Vagina (tissue), 2 donors: ENCODE measurements at regions not wholly inside any gene's neighbourhood (a gene's known extent, or its start where the extent isn't known, plus 50 kb on each side); places are given as distances from the start of the nearest gene placed in this dataset.

ENCODE experiments used
- DNase-seq, 2 donors: peaks; one replicate each; pipeline ENCODE4 v3.0.0-alpha.2; 2017; ENCODE audit errors: extremely low spot score in 2 of 2
- H3K27ac ChIP-seq: fragments of 200-600 bp; sonication (generic); one replicate; pipeline ENCODE4 v1.5.1; 2019
- H3K27me3 ChIP-seq: fragments of 200-600 bp; sonication (generic); one replicate; pipeline ENCODE4 v1.5.1; 2019
- H3K36me3 ChIP-seq, 2 donors: fragments of 200-600 bp; sonication (generic); one replicate each; pipeline ENCODE4 v1.5.1; 2017 to 2019
- H3K4me1 ChIP-seq: fragments of 200-600 bp; sonication (generic); one replicate; pipeline ENCODE4 v1.5.1; 2019
- H3K4me3 ChIP-seq, 2 donors: fragments of 200-600 bp; sonication (generic); 1 replicate in 1 of 2; 2 replicates in 1 of 2; pipeline ENCODE4 v1.5.1; 2016 to 2019
- H3K9me3 ChIP-seq: fragments of 200-600 bp; sonication (generic); one replicate; pipeline ENCODE4 v1.5.1; 2019
- CTCF ChIP-seq, 3 experiments: fragments of 450-650 bp in 2 of 3; fragments of 200-600 bp in 1 of 3; sonication (generic) in 1 of 3; IDR thresholded peaks; one replicate each; pipeline ENCODE4 v1.5.1; 2017 to 2019; ENCODE audit warnings: antibody characterized with exemption in 3 of 3, mild to moderate bottlenecking in 2 of 3, moderate library complexity in 2 of 3
- POLR2A ChIP-seq, 2 donors: fragments of 450-650 bp; IDR thresholded peaks; one replicate each; pipeline ENCODE4 v1.6.1; 2017; ENCODE audit warnings: antibody characterized with exemption in 2 of 2, mild to moderate bottlenecking in 2 of 2, moderate library complexity in 2 of 2
- POLR2AphosphoS5 ChIP-seq, 2 donors: sonication (generic); formaldehyde crosslinking; IDR thresholded peaks; one replicate each; pipeline ENCODE4 v1.9.0; 2017; ENCODE audit warnings: antibody characterized with exemption in 2 of 2, mild to moderate bottlenecking in 2 of 2, low read depth in 1 of 2; ENCODE audit not compliant: insufficient read depth in 1 of 2
- intact Hi-C: fragments of 100-400 bp; cut with DNase I; formaldehyde crosslinking; loops from one replicate; pipeline ENCODE4 v1.15.1; 2023

- intact Hi-C loops: no loop called here
- H3K4me3 ChIP-seq: no peak overlapping the region
- H3K27ac ChIP-seq: no peak overlapping the region
- H3K9me3 ChIP-seq: no peaks in the 10 kb centered on the region
- H3K27me3 ChIP-seq: no peaks in the 10 kb centered on the region
- no peaks in the 10 kb centered on the region for H3K36me3 ChIP-seq
- TF ChIP-seq CTCF (IDR thresholded peaks at IDR 0.05): no peak
- TF ChIP-seq POLR2AphosphoS5 (IDR thresholded peaks at IDR 0.05; ENCODE audit: insufficient read depth in 1 of 2, low read depth in 1 of 2): no peak
- no peak for TF ChIP-seq POLR2A (IDR thresholded peaks at IDR 0.05)
- no peak for DNase-seq
- H3K4me1 ChIP-seq: no peaks in the 10 kb centered on the region
Observed at GRCh38 chr7:125256446-125256845, 326.8 kb upstream of the POT1 start.

GRCh38 chr7:125255810-125256209 is 326.2 kb upstream of the POT1 start:
- DNase-seq: no peak
- TF ChIP-seq CTCF (IDR thresholded peaks at IDR 0.05) (no peak), POLR2AphosphoS5 (IDR thresholded peaks at IDR 0.05; ENCODE audit: insufficient read depth in 1 of 2, low read depth in 1 of 2) (no peak), POLR2A (IDR thresholded peaks at IDR 0.05) (no peak)
- Histone ChIP-seq H3K4me3 (no peak overlapping the region), H3K4me1 (no peaks in the 10 kb centered on the region), H3K27me3 (no peaks in the 10 kb centered on the region), H3K9me3 (no peaks in the 10 kb centered on the region), H3K27ac (no peak overlapping the region), H3K36me3 (no peaks in the 10 kb centered on the region)
- intact Hi-C loops: no loop called here

GRCh38 chr7:125254566-125254965 is 324.9 kb upstream of the POT1 start:
- Histone ChIP-seq H3K4me1 (no peaks in the 10 kb centered on the region), H3K4me3 (no peak overlapping the region), H3K9me3 (no peaks in the 10 kb centered on the region), H3K27me3 (no peaks in the 10 kb centered on the region), H3K36me3 (no peaks in the 10 kb centered on the region), H3K27ac (no peak overlapping the region)
- no peak for DNase-seq
- intact Hi-C loops: no loop called here
- TF ChIP-seq CTCF (IDR thresholded peaks at IDR 0.05) (no peak), POLR2A (IDR thresholded peaks at IDR 0.05) (no peak), POLR2AphosphoS5 (IDR thresholded peaks at IDR 0.05; ENCODE audit: insufficient read depth in 1 of 2, low read depth in 1 of 2) (no peak)

- no peak for DNase-seq
- Histone ChIP-seq H3K4me3 (no peak overlapping the region), H3K36me3 (no peaks in the 10 kb centered on the region), H3K27me3 (no peaks in the 10 kb centered on the region), H3K9me3 (no peaks in the 10 kb centered on the region), H3K4me1 (no peaks in the 10 kb centered on the region), H3K27ac (no peak overlapping the region)
- TF ChIP-seq CTCF (IDR thresholded peaks at IDR 0.05) (no peak), POLR2AphosphoS5 (IDR thresholded peaks at IDR 0.05; ENCODE audit: insufficient read depth in 1 of 2, low read depth in 1 of 2) (no peak), POLR2A (IDR thresholded peaks at IDR 0.05) (no peak)
- intact Hi-C loops: no loop called here
Observed at GRCh38 chr7:125253452-125254190, 324.0 kb upstream of the POT1 start.

GRCh38 chr7:125247514-125248098 is 318.0 kb upstream of the POT1 start:
- no peaks in the 10 kb centered on the region for H3K4me1 ChIP-seq
- intact Hi-C loops: no loop called here
- H3K4me3 ChIP-seq: no peak overlapping the region
- no peaks in the 10 kb centered on the region for H3K9me3 ChIP-seq
- no peaks in the 10 kb centered on the region for H3K27me3 ChIP-seq
- no peak overlapping the region for H3K27ac ChIP-seq
- DNase-seq: no peak
- no peaks in the 10 kb centered on the region for H3K36me3 ChIP-seq
- no peak for TF ChIP-seq POLR2AphosphoS5 (IDR thresholded peaks at IDR 0.05; ENCODE audit: insufficient read depth in 1 of 2, low read depth in 1 of 2)
- TF ChIP-seq CTCF (IDR thresholded peaks at IDR 0.05): no peak
- TF ChIP-seq POLR2A (IDR thresholded peaks at IDR 0.05): no peak
